Keratinocyte (primary cell): ENCODE measurements at regions not wholly inside any gene's neighbourhood (a gene's known extent, or its start where the extent isn't known, plus 50 kb on each side); places are given as distances from the start of the nearest gene placed in this dataset.

ENCODE experiments used
- DNase-seq: peaks from one replicate; pipeline ENCODE4 v3.0.0-alpha.2; 2011; ENCODE audit warnings: low read depth, missing footprints, low spot score
- FAIRE-seq: peaks from 2 replicates; lab custom pipeline; 2011; peaks lifted over from hg19 to GRCh38; lab: Jason Lieb, UNC
- H2AFZ ChIP-seq: 2 replicates; pipeline ENCODE4 v1.6.0; 2012; ENCODE audit warnings: low read length, control low read depth, inconsistent platforms; ENCODE audit not compliant: control insufficient read depth
- H3K27ac ChIP-seq: 2 replicates; pipeline ENCODE4 v1.5.1; 2011; ENCODE audit warnings: low read length; ENCODE audit not compliant: control insufficient read depth, insufficient read depth
- H3K27me3 ChIP-seq: 3 replicates; pipeline ENCODE4 v1.6.0; 2011; ENCODE audit warnings: low read length; ENCODE audit not compliant: control insufficient read depth, insufficient read depth; ENCODE audit errors: extremely low read depth
- H3K36me3 ChIP-seq, 2 experiments: 2 replicates in 1 of 2; 3 replicates in 1 of 2; pipeline ENCODE4 v1.5.1; 2011; ENCODE audit warnings: low read length in 2 of 2, mild to moderate bottlenecking in 1 of 2; ENCODE audit not compliant: control insufficient read depth in 2 of 2, insufficient read depth in 2 of 2; ENCODE audit errors: extremely low read depth in 1 of 2
- H3K4me1 ChIP-seq: 3 replicates; pipeline ENCODE4 v1.5.1; 2011; ENCODE audit warnings: low read length; ENCODE audit not compliant: control insufficient read depth, insufficient read depth; ENCODE audit errors: extremely low read depth
- H3K4me2 ChIP-seq: 3 replicates; pipeline ENCODE4 v1.6.0; 2011; ENCODE audit warnings: low read depth, low read length; ENCODE audit not compliant: control insufficient read depth, insufficient read depth; ENCODE audit errors: extremely low read depth
- H3K4me3 ChIP-seq, 3 experiments: fragments of 200-600 bp in 1 of 3; sonication (generic) in 1 of 3; 2 replicates in 2 of 3; 3 replicates in 1 of 3; pipeline ENCODE4 v1.5.1; 2011 to 2016; ENCODE audit warnings: low read length in 3 of 3, mild to moderate bottlenecking in 3 of 3, control low read depth in 2 of 3, inconsistent platforms in 1 of 3, low read depth in 1 of 3, mixed read lengths in 1 of 3, mixed run types in 1 of 3, moderate library complexity in 1 of 3; ENCODE audit not compliant: control insufficient read depth in 2 of 3, insufficient read depth in 2 of 3; ENCODE audit errors: extremely low read depth in 1 of 3
- H3K79me2 ChIP-seq: 2 replicates; pipeline ENCODE4 v1.6.0; 2012; ENCODE audit warnings: low read length; ENCODE audit not compliant: control insufficient read depth, insufficient read depth
- H3K9ac ChIP-seq: 3 replicates; pipeline ENCODE4 v1.6.0; 2011; ENCODE audit warnings: low read length; ENCODE audit not compliant: control insufficient read depth, insufficient read depth; ENCODE audit errors: extremely low read depth
- H3K9me1 ChIP-seq: 3 replicates; pipeline ENCODE4 v1.6.0; 2011; ENCODE audit warnings: low read length; ENCODE audit not compliant: control insufficient read depth, insufficient read depth; ENCODE audit errors: extremely low read depth
- H3K9me3 ChIP-seq: 2 replicates; pipeline ENCODE4 v1.5.1; 2012; ENCODE audit warnings: low read depth, low read length; ENCODE audit not compliant: control insufficient read depth
- H4K20me1 ChIP-seq: 3 replicates; pipeline ENCODE4 v1.6.0; 2011; ENCODE audit warnings: low read length; ENCODE audit not compliant: control insufficient read depth, insufficient read depth; ENCODE audit errors: extremely low read depth
- EZH2 ChIP-seq: IDR thresholded peaks from one replicate; pipeline ENCODE4 v1.6.1; 2012; ENCODE audit warnings: inconsistent platforms, mild to moderate bottlenecking, low read length, moderate library complexity
- dilution Hi-C: fragments of 300-500 bp; cut with MboI; formaldehyde crosslinking; loops from one replicate; pipeline ENCODE4 v1.7.0; 2020; ENCODE audit warnings: low sequenced_read_pairs; ENCODE audit not compliant: extremely low pct_ligation_motif_present
- TF ChIP-seq, protein P1 (sequence below), 3 experiments: IDR thresholded peaks in 1 of 3; conservative IDR thresholded peaks in 1 of 3; optimal IDR thresholded peaks in 1 of 3; 2 replicates in 2 of 3; 3 replicates in 1 of 3; pipeline versions ENCODE3 to v1.5.1; 2011; ENCODE audit warnings: low read length in 3 of 3, mild to moderate bottlenecking in 3 of 3, moderate library complexity in 2 of 3, control low read depth in 1 of 3, inconsistent platforms in 1 of 3; ENCODE audit not compliant: insufficient read depth in 2 of 3; ENCODE audit errors: extremely low read depth in 1 of 3

DNA sequence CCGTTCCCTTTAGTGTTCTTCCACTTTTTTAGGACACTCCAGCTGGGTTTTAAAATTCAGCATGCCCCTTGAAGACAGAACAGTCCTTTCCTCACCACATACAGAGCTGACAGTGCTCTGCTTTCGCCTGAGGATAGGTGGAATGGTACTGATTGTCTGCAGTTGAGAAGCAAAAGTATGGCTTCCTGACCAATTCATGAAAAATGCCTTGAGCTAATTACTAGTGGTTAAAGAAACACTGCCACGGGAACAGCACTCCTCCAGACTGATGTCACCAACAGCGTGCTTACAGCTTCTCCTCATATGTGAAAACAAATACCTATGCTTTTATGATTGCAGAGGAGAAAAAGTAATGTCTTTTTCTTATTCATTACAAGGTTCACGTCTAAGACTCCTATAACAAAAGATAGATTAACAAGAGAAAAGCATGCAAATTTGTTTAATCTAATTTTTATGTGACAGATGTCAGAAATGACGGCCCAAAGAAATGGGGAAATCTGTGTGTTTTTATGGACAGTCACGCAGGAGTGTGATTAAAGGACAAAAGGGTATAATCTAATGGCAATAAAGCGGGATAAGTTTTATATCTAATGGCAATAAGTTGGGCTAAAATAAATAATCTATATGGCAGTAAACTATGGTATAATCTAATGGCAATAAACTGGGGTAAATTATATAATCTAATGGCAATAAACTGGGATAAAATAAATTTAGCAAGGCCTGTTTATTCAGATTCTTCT is 123.4 kb upstream of the ARHGAP42 start:
- dilution Hi-C loops = no loop called here
- H3K9ac ChIP-seq = no peak overlapping the region
- H2AFZ ChIP-seq = no peak overlapping the region
- no peaks in the 10 kb centered on the region for H3K36me3 ChIP-seq
- TF ChIP-seq, protein P1, sequence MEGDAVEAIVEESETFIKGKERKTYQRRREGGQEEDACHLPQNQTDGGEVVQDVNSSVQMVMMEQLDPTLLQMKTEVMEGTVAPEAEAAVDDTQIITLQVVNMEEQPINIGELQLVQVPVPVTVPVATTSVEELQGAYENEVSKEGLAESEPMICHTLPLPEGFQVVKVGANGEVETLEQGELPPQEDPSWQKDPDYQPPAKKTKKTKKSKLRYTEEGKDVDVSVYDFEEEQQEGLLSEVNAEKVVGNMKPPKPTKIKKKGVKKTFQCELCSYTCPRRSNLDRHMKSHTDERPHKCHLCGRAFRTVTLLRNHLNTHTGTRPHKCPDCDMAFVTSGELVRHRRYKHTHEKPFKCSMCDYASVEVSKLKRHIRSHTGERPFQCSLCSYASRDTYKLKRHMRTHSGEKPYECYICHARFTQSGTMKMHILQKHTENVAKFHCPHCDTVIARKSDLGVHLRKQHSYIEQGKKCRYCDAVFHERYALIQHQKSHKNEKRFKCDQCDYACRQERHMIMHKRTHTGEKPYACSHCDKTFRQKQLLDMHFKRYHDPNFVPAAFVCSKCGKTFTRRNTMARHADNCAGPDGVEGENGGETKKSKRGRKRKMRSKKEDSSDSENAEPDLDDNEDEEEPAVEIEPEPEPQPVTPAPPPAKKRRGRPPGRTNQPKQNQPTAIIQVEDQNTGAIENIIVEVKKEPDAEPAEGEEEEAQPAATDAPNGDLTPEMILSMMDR (optimal IDR thresholded peaks at IDR 0.05 in 1 of 3, IDR thresholded peaks at IDR 0.05 in 1 of 3, conservative IDR thresholded peaks at IDR 0.05 in 1 of 3; ENCODE audit: extremely low read depth in 1 of 3, insufficient read depth in 2 of 3, low read length in 3 of 3) = no peak
- no peak for TF ChIP-seq EZH2
- no peak overlapping the region for H3K4me3 ChIP-seq
- FAIRE-seq = peak; percentile 23
- peaks cover 9% of the 10 kb centered on the region for H3K4me1 ChIP-seq
- DNase-seq = no peak
- no peaks in the 10 kb centered on the region for H3K9me3 ChIP-seq
- H3K79me2 ChIP-seq = no peaks in the 10 kb centered on the region
- no peaks in the 10 kb centered on the region for H3K27me3 ChIP-seq
- H4K20me1 ChIP-seq = no peaks in the 10 kb centered on the region
- no peak overlapping the region for H3K27ac ChIP-seq
- H3K9me1 ChIP-seq = no peaks in the 10 kb centered on the region
- no peak overlapping the region for H3K4me2 ChIP-seq

DNA sequence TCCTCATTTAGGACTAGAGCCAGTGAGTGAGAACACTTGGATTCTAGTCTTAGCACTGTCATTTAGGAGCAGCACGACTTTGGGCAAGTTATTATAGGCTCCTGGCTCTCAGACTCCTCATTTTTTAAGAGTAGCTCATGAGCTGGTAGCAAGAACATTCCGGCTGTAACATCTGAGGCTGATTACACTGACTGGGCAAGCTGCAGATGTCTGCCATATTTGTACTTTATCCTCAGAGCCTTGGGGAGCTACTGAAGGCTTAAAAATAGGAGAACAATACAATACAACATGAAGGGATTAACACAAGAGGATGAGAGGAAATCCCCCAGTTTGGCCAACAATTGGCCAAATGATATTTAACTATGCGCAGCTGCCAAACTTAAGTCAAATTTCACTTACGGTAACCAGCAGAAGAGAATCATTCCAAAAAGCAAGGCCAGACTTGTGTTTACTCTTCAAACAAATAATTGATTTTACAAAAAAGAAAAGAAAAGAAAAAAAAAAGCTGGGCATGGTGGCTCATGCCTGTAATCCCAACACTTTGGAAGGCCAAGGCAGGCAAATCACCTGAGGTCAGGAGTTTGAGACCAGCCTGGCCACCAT is 113.1 kb upstream of the ARHGAP42 start:
- H3K4me3 ChIP-seq = no peak overlapping the region
- DNase-seq (no peak), FAIRE-seq (no peak)
- H3K9me3 ChIP-seq = no peaks in the 10 kb centered on the region
- no peak overlapping the region for H3K27ac ChIP-seq
- H4K20me1 ChIP-seq = no peaks in the 10 kb centered on the region
- H3K9me1 ChIP-seq = no peaks in the 10 kb centered on the region
- H3K4me2 ChIP-seq = no peak overlapping the region
- no peak overlapping the region for H3K9ac ChIP-seq
- H3K36me3 ChIP-seq = no peaks in the 10 kb centered on the region
- H2AFZ ChIP-seq = no peak overlapping the region
- dilution Hi-C loops = no loop called here
- H3K4me1 ChIP-seq = peaks cover 9% of the 10 kb centered on the region
- H3K27me3 ChIP-seq = no peaks in the 10 kb centered on the region
- TF ChIP-seq EZH2 = no peak
- TF ChIP-seq, protein P1 (optimal IDR thresholded peaks at IDR 0.05 in 1 of 3, IDR thresholded peaks at IDR 0.05 in 1 of 3, conservative IDR thresholded peaks at IDR 0.05 in 1 of 3; ENCODE audit: extremely low read depth in 1 of 3, insufficient read depth in 2 of 3, low read length in 3 of 3) = no peak
- no peaks in the 10 kb centered on the region for H3K79me2 ChIP-seq
